WI38 (cell line): ENCODE measurements at regions not wholly inside any gene's neighbourhood (a gene's known extent, or its start where the extent isn't known, plus 50 kb on each side); places are given as distances from the start of the nearest gene placed in this dataset.

Experiments
- H3K4me3 ChIP-seq: 2 replicates; pipeline ENCODE4 v1.5.1; 2011; ENCODE audit warnings: low read depth, mild to moderate bottlenecking, control low read depth, low read length
- TF ChIP-seq, protein P1 (sequence below): IDR thresholded peaks from 2 replicates; pipeline ENCODE4 v1.5.1; 2012; ENCODE audit warnings: low read depth, mild to moderate bottlenecking, control low read depth, low read length

DNA sequence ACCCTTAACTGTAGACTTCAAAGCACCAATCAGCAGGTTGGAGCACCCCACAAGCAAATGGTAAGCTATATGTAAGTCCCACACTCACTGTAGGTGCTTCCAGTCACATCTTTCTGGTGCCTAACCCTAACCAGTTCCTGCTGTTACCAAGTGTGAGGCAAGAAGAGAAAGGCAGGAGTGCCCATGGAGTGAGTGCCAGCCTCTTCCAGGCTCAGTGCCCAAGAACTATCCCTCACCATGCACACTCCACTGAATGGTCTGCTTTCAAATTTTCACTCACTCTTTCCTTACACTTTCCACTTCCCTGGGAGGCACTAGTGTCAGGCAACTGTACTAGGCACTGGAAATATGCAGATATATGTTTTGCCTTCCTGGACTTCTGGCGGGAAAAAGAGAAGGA is 62.2 kb upstream of the ZDHHC17 start:
- no peak overlapping the region for H3K4me3 ChIP-seq
- TF ChIP-seq, protein P1, sequence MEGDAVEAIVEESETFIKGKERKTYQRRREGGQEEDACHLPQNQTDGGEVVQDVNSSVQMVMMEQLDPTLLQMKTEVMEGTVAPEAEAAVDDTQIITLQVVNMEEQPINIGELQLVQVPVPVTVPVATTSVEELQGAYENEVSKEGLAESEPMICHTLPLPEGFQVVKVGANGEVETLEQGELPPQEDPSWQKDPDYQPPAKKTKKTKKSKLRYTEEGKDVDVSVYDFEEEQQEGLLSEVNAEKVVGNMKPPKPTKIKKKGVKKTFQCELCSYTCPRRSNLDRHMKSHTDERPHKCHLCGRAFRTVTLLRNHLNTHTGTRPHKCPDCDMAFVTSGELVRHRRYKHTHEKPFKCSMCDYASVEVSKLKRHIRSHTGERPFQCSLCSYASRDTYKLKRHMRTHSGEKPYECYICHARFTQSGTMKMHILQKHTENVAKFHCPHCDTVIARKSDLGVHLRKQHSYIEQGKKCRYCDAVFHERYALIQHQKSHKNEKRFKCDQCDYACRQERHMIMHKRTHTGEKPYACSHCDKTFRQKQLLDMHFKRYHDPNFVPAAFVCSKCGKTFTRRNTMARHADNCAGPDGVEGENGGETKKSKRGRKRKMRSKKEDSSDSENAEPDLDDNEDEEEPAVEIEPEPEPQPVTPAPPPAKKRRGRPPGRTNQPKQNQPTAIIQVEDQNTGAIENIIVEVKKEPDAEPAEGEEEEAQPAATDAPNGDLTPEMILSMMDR: no peak

DNA sequence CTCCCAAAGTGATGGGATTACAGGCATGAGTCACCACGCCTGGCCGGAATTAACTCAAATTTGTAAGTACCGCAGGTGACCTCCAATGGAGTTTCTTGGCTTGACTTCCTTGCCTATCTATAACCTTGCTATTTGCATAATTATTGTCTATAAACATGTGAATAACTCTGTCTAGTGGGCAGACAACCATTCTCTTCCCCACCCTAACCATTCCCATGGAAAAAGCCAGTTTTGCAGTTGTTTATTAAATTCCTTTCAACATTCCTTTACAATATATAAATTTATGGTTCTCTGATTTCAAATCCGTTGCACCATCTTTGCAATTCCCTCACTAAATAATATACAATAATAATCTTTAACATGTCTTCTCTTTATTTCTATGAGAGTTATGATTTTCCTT is 61.0 kb upstream of the ZDHHC17 start:
- H3K4me3 ChIP-seq: no peak overlapping the region
- TF ChIP-seq, protein P1: no peak

DNA sequence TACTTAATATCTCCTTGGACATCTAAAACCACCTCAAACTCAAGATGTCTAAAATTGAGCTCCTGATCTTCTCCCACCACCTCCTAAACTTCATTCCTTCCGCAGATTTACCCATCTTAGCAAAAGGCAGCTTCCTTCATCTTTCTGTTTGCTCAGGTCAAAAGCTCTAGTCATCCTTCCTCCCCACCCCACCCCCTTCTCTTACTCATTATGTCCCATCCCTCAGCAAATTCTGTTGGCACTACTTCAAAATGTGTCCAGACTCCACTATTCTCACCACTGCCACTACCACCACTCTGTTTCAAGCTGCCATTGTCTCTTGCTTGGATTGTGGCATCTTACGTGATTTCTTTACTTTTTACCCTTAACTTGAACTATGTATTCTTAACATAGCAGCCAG is 59.2 kb upstream of the ZDHHC17 start:
- no peak overlapping the region for H3K4me3 ChIP-seq
- TF ChIP-seq, protein P1: no peak

DNA sequence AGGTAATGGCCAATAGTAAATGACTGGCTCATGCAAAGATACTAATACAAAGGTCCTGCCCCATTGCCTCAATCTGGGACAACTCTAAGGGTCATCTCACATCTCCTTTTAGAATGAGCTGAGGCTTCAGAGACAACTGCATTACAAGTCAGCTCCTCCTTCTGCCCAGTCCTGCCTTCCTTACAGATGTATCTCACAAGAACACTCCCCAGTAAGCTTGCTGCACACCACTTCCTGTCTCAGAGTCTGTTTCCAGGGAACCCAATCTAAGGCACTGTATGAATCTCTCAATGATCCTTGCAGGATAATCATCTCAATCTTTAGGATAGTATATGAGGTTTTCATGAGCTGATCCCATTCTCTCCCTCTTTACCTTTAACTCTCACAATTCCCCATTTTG is 57.8 kb upstream of the ZDHHC17 start:
- H3K4me3 ChIP-seq: no peak overlapping the region
- TF ChIP-seq, protein P1: no peak

DNA sequence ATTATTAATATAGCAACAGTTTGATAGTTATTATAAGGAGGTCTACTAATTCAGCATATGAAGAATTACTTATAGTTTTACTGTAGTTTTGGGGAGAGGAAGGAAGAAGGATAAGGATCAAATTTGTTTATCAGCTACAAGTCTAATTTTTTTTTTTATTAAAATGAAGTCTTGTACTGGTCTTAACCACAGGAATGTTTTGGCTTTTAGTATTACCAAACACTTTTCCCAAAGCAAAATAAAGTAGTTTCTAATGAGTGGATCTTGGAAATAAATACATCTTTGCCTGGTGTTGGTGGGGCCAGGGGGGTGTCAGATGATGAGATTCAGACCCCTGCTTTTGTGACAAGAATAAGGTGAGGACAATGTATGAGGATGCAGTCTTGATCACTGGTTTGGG is 57.2 kb upstream of the ZDHHC17 start:
- H3K4me3 ChIP-seq: no peak overlapping the region
- TF ChIP-seq, protein P1: no peak

DNA sequence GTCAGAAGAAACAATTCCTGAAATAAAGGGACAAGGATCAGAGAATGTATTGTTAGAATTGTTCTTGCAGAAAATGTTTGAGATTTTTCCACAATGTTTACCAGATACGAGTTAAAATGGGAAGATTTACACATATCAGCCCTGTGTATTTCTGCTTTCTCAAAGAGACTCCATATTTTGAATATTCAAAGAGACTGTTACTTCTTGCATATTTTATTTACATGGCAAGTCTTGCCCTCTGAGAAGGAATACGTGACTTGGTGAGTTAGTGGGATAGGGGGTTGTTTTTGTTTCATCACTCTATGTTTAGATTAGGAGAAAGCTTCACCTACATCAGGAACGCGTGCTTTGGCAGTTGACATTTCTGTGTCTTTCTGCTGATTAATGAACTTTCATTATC is 56.1 kb upstream of the ZDHHC17 start:
- 0 out of 2 replicates have a peak overlapping the region, but pooled peaks have one; percentile 8 for H3K4me3 ChIP-seq
- TF ChIP-seq, protein P1: no peak

DNA sequence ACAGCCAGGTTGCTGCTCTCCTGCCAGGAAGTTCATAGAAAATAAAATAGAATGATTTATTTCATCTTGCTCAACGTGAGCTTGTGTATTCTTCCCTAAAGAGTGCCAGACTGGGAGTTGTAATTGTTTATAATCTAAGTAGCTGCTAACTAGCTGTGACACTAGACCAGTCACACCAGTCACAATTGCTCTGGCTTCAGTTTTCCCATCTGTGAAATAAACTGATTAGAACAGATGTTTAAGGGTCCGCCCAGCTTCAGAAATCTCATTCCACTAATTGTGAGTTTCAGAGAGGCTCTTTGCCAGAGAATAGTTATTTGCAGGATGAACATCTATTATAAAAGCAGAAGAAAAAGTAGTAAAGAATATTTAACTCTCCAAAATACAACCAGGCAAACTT is 55.6 kb upstream of the ZDHHC17 start:
- 0 out of 2 replicates have a peak overlapping the region, but pooled peaks have one; percentile 8 for H3K4me3 ChIP-seq
- TF ChIP-seq, protein P1: no peak
